ENCODE measurements at regions not wholly inside any gene's neighbourhood (a gene's known extent, or its start where the extent isn't known, plus 50 kb on each side); places are given as distances from the start of the nearest gene placed in this dataset.

DNA sequence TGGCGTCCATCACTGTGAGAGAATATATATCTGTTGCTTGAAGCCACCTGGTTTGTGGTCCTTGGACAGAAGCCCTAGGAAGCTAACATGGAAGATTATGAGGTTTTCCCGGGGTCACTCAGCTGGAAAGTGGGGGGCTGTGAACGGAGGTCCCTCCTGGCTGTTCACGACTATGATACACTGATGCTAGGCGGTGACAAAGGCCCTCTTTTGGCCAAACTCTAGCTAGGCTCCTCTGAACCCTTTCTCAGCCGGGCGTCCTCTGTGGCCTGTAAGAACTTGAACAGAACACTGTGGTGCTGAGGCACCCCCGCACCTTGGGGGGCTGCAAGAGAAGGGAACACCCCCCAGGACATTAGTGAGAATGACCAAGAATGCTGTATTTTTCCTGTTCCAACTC, 164.6 kb downstream of the TFCP2L1 start:
- no peaks in the 10 kb centered on the region for H3K36me3 ChIP-seq (ENCODE audit: insufficient read depth, low read length)

DNA sequence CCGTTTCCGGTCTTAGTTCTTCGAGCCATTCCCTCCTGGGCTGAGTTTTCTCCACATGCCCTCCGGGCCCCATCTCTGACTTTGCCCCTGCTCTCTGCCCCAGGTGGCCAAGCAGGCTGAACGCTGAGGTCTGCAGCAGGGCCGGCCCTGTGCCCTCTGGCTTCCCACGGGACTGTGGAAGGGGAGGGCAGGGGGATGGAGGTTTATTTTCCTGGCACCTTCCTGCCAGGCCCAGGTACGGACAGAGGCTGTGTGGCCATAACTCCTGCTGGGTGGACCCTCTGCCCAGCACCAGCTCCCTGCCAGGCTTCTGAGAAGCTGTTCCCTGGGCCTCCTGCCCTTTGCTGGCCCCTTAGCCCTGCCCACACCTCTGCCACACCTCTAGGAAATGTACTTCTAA, 164.0 kb downstream of the TFCP2L1 start:
- Histone ChIP-seq H3K4me3 (ENCODE audit: low read length) (no peak overlapping the region), H3K9me3 (replicated peaks; ENCODE audit: low read length) (no peaks in the 10 kb centered on the region), H3K27me3 (ENCODE audit: control insufficient read depth, insufficient read depth, low read length) (peaks cover 75% of the 10 kb centered on the region), H3K4me1 (ENCODE audit: control insufficient read depth, insufficient read depth, low read length) (no peaks in the 10 kb centered on the region), H3K9ac (ENCODE audit: low read depth, low read length) (no peak overlapping the region), H3K4me2 (ENCODE audit: low read length) (no peak overlapping the region), H3K36me3 (ENCODE audit: insufficient read depth, low read length) (no peaks in the 10 kb centered on the region)

More for the DNA sequence above, 164.6 kb downstream of the TFCP2L1 start:
- Histone ChIP-seq H3K9ac (ENCODE audit: low read depth, low read length) (no peak overlapping the region), H3K9me3 (replicated peaks; ENCODE audit: low read length) (no peaks in the 10 kb centered on the region), H3K27me3 (ENCODE audit: control insufficient read depth, insufficient read depth, low read length) (peaks cover 74% of the 10 kb centered on the region), H3K4me1 (ENCODE audit: control insufficient read depth, insufficient read depth, low read length) (no peaks in the 10 kb centered on the region), H3K4me2 (ENCODE audit: low read length) (no peak overlapping the region), H3K4me3 (ENCODE audit: low read length) (no peak overlapping the region)

DNA sequence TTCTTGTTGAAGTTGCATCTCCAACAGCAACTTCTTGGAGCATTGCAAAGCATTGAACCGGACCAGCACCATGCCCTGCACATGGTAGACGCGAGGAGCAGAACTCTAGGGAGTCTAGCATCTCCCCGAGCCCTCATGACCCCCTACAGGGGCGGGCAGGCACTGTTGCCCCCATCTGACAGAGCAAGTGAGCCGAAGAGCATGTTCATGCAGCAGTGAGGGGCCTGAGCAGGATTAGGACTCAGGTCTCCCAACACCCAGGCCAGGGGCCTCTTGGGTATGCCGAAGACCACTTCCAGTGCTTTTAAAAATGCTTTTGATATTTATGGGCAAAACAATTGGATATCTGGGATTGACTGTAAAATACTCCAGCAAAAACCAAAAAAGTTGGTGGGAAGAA, 163.3 kb downstream of the TFCP2L1 start:
- Histone ChIP-seq H3K4me2 (ENCODE audit: low read length) (no peak overlapping the region), H3K9ac (ENCODE audit: low read depth, low read length) (no peak overlapping the region), H3K36me3 (ENCODE audit: insufficient read depth, low read length) (no peaks in the 10 kb centered on the region), H3K4me3 (ENCODE audit: low read length) (no peak overlapping the region), H3K4me1 (ENCODE audit: control insufficient read depth, insufficient read depth, low read length) (no peaks in the 10 kb centered on the region), H3K27me3 (ENCODE audit: control insufficient read depth, insufficient read depth, low read length) (peaks cover 75% of the 10 kb centered on the region), H3K9me3 (replicated peaks; ENCODE audit: low read length) (no peaks in the 10 kb centered on the region)

DNA sequence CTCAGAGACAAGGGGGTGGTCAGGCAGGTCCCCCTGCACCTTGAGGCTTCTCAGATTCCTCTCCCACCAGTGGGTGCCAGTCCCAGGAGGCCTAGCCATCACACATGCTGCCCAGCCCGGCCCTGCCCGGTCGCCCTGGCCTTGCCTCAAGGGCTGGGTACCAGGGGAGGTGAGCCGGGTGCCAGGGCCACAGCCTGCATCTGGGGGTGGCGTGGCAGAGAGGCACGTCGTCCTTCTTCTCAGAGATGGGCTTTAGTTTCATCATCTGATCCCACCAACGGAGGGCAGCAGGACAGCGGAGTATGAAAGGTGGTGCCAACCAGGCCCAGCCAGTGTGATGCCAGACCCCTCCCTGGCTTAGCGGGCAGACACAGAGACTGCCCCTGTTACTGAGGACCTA, 161.7 kb downstream of the TFCP2L1 start:
- Histone ChIP-seq H3K4me3 (ENCODE audit: low read length) (no peak overlapping the region), H3K27me3 (ENCODE audit: control insufficient read depth, insufficient read depth, low read length) (peaks cover 77% of the 10 kb centered on the region), H3K4me1 (ENCODE audit: control insufficient read depth, insufficient read depth, low read length) (no peaks in the 10 kb centered on the region), H3K36me3 (ENCODE audit: insufficient read depth, low read length) (no peaks in the 10 kb centered on the region), H3K9me3 (replicated peaks; ENCODE audit: low read length) (no peaks in the 10 kb centered on the region), H3K9ac (ENCODE audit: low read depth, low read length) (no peak overlapping the region), H3K4me2 (ENCODE audit: low read length) (no peak overlapping the region)

DNA sequence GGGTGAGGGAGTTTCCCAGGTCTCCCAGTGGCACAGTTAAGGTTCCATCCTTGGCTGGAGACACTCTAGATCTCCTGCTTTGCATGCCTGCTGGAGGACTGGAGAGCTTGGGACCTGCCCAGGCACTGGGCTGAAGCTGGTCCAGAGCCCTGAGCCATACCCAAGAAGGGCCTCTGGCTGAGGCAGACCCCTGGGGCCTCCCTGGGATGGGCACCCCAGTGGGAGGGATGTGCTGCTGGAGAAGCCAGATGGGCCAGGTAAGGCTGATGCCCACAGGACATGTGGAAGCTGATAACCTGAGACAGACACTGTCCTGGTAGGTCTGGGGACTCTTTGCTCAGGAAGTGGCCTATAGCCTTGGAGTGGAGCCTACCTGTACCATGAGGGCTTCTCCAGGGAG, 160.7 kb downstream of the TFCP2L1 start:
- H3K9me3 ChIP-seq (replicated peaks; ENCODE audit: low read length), result no peaks in the 10 kb centered on the region
- H3K9ac ChIP-seq (ENCODE audit: low read depth, low read length), result no peak overlapping the region
- no peak overlapping the region for H3K4me2 ChIP-seq (ENCODE audit: low read length)
- H3K27me3 ChIP-seq (ENCODE audit: control insufficient read depth, insufficient read depth, low read length), result peaks cover 75% of the 10 kb centered on the region
- H3K4me3 ChIP-seq (ENCODE audit: low read length), result no peak overlapping the region
- no peaks in the 10 kb centered on the region for H3K4me1 ChIP-seq (ENCODE audit: control insufficient read depth, insufficient read depth, low read length)
- no peaks in the 10 kb centered on the region for H3K36me3 ChIP-seq (ENCODE audit: insufficient read depth, low read length)

DNA sequence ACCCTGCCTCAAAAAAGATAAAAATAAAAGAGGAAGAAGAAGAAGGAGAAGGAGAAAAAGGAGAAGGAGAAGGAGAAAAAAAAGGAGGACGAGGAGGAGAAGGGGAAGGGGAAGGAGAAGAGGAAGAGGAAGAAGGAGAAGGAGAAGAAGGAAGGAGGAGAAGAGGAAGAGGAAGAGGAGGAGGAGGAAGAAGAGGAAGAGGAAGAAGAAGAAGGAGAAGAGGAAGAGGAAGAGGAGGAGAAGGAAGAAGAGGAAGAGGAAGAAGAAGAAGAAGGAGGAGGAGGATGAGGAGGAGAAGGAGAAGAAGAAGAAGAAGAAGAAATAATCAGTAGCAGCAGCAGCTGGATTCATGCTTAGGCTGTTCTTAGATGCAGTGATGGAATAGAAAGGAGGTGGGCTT, 159.7 kb downstream of the TFCP2L1 start:
- H3K27me3 ChIP-seq (ENCODE audit: control insufficient read depth, insufficient read depth, low read length), result peaks cover 72% of the 10 kb centered on the region
- no peaks in the 10 kb centered on the region for H3K9me3 ChIP-seq (replicated peaks; ENCODE audit: low read length)
- no peak overlapping the region for H3K4me3 ChIP-seq (ENCODE audit: low read length)
- H3K9ac ChIP-seq (ENCODE audit: low read depth, low read length), result no peak overlapping the region
- no peak overlapping the region for H3K4me2 ChIP-seq (ENCODE audit: low read length)
- H3K36me3 ChIP-seq (ENCODE audit: insufficient read depth, low read length), result no peaks in the 10 kb centered on the region
- H3K4me1 ChIP-seq (ENCODE audit: control insufficient read depth, insufficient read depth, low read length), result no peaks in the 10 kb centered on the region

DNA sequence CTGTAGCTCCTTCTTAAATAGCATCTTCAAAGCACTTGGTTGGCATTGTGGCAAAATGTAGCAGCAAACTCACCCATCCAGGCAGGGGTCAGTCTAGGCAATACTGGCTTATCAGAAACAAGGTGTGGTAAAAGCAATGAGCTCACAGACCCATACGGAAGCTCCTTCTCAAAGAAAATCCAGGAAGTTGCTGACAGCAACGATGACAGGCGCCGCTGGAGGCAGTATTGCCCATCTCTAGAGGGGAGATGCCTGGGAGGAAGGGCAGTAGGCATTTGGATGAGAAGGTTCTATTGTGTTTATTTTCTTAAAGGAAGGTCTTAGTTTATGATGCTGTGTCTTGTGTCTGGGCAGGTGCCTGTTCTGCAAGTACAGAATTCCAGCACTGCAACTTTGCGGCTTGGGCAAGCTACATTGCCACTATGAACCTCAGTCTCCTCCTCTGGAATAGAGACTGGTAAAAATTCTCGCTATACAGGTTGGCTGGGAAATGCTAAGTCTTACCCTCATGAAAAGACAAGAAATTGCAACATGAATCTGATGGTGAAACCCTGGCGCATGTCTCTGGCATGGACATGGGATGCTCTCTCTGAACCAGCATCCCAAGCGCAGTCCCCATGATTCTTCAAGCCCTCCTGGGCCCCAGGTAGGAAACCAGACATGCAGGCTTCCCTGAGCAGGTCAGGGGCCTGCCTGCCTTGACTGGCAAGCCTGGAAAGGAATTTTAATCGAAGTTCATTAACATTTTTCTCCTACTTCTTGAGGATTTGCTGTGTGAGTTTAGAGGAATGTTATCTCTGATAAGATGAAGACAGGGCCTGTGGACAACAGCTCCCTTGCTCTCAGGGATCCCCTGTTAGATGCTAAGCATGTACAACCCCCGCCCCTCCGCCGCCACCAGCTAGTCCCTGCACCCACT, 156.0 kb downstream of the TFCP2L1 start:
- no peaks in the 10 kb centered on the region for H3K4me1 ChIP-seq (ENCODE audit: control insufficient read depth, insufficient read depth, low read length)
- no peak overlapping the region for H3K4me3 ChIP-seq (ENCODE audit: low read length)
- no peaks in the 10 kb centered on the region for H3K36me3 ChIP-seq (ENCODE audit: insufficient read depth, low read length)
- no peak overlapping the region for H3K9ac ChIP-seq (ENCODE audit: low read depth, low read length)
- H3K27me3 ChIP-seq (ENCODE audit: control insufficient read depth, insufficient read depth, low read length), result peaks cover 43% of the 10 kb centered on the region
- no peaks in the 10 kb centered on the region for H3K9me3 ChIP-seq (replicated peaks; ENCODE audit: low read length)
- H3K4me2 ChIP-seq (ENCODE audit: low read length), result no peak overlapping the region

DNA sequence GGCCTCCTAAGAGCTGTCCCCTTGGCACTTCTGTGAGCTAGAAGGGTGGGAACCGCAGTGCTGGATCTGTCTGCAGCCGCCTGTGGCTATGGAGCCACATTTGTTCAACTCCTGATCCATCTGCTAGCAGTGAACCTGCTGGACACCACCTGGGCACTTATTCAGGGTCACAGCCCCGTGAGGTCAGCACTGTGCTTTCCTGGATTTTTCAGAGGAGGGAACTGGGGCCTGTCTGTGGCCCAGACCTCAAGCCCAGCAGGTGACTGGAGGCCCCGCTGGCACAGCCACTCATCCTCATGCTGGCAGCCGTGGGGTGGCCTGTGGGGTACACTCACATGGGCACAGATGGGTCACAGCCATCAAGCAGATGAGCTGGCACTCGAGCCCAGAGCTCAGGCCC, 155.3 kb downstream of the TFCP2L1 start:
- no peaks in the 10 kb centered on the region for H3K4me1 ChIP-seq (ENCODE audit: control insufficient read depth, insufficient read depth, low read length)
- H3K9ac ChIP-seq (ENCODE audit: low read depth, low read length), result no peak overlapping the region
- no peak overlapping the region for H3K4me2 ChIP-seq (ENCODE audit: low read length)
- no peak overlapping the region for H3K4me3 ChIP-seq (ENCODE audit: low read length)
- peaks cover 36% of the 10 kb centered on the region for H3K27me3 ChIP-seq (ENCODE audit: control insufficient read depth, insufficient read depth, low read length)
- H3K36me3 ChIP-seq (ENCODE audit: insufficient read depth, low read length), result no peaks in the 10 kb centered on the region
- H3K9me3 ChIP-seq (replicated peaks; ENCODE audit: low read length), result no peaks in the 10 kb centered on the region

DNA sequence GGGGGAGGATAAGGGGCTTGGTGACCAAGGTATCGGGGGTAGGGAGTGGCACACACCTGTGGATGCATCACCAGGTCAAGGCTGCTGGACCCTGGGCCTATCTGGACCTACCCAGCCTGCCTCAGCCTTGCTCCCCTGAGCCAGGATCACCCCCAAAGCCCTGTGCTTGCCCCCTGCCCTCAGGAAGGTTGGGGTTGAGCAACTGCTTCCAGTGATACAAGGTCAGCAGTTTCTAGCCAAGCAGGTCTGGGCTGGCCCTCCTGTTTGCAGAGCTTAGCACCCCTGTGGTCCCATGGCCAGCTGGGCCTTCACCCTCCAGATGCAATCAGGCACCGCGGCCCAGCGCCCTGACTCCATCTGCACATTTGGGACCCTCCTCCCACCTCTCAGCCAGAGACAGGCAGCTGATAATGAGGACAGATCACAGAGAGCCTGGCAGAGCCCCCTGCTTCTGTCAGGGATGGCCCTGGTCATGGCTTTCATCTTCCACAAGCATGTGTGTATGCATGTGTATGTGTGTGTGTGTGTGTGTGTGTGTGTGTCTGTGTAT, 154.6 kb downstream of the TFCP2L1 start:
- Histone ChIP-seq H3K4me1 (ENCODE audit: control insufficient read depth, insufficient read depth, low read length) (no peaks in the 10 kb centered on the region), H3K4me2 (ENCODE audit: low read length) (no peak overlapping the region), H3K9me3 (replicated peaks; ENCODE audit: low read length) (no peaks in the 10 kb centered on the region), H3K9ac (ENCODE audit: low read depth, low read length) (no peak overlapping the region), H3K27me3 (ENCODE audit: control insufficient read depth, insufficient read depth, low read length) (peaks cover 32% of the 10 kb centered on the region), H3K4me3 (ENCODE audit: low read length) (no peak overlapping the region), H3K36me3 (ENCODE audit: insufficient read depth, low read length) (no peaks in the 10 kb centered on the region)

DNA sequence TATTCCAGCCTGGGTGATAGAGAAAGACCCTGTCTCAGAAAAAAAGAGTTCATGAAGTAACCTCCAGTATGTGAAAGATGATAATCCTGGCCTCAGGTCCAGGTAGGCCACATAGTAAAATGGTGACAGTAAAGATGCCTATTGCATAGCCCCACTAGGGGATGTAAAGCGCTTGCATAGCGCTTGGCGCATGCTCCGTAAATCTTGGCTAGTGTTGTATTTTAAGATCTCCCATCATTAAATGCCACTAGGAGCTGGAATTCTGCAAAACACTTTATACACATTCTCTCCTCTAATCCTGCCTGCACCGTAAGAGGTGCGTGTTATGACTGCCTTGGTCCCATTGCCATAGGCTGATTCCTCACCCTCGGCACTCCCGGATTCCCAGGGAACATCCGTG, 153.6 kb downstream of the TFCP2L1 start:
- no peaks in the 10 kb centered on the region for H3K4me1 ChIP-seq (ENCODE audit: control insufficient read depth, insufficient read depth, low read length)
- H3K4me2 ChIP-seq (ENCODE audit: low read length), result no peak overlapping the region
- no peaks in the 10 kb centered on the region for H3K36me3 ChIP-seq (ENCODE audit: insufficient read depth, low read length)
- H3K27me3 ChIP-seq (ENCODE audit: control insufficient read depth, insufficient read depth, low read length), result peaks cover 34% of the 10 kb centered on the region
- H3K9ac ChIP-seq (ENCODE audit: low read depth, low read length), result no peak overlapping the region
- no peak overlapping the region for H3K4me3 ChIP-seq (ENCODE audit: low read length)
- H3K9me3 ChIP-seq (replicated peaks; ENCODE audit: low read length), result no peaks in the 10 kb centered on the region

DNA sequence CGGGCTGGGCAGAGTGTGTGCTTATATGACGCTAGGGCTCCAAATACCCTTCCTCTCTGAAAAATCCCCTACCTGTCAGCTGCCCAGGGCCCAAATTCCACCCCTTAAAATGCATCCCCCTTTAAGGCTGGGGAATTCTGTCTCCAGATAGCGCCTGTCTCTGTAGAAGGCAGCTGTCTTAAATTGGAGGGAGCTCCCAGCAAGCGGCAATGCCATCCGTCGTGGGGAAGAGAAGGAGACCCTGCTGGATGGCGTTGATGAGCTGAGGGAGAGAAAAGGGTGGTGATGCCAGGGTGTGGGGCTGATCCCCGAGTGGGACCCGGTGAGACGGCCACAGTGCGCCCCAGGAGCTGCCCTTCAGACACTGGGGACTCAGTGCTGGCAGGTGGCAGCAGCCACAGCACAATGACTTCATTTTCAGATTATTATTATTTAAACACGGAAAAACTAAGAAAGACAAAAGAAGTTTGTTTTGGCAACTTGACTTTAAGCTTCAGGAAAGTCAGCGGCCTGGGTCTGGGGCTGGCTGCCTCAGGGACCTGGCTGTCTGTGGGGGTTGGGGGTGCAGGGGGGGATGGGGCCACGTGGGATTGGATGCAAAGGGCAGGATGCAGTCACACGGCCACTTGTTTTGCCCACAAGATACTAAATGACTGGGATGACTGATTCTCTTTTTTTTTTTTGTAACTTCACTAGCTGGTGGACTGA, 152.8 kb downstream of the TFCP2L1 start:
- Histone ChIP-seq H3K9ac (ENCODE audit: low read depth, low read length) (no peak overlapping the region), H3K27me3 (ENCODE audit: control insufficient read depth, insufficient read depth, low read length) (peaks cover 35% of the 10 kb centered on the region), H3K36me3 (ENCODE audit: insufficient read depth, low read length) (no peaks in the 10 kb centered on the region), H3K4me1 (ENCODE audit: control insufficient read depth, insufficient read depth, low read length) (no peaks in the 10 kb centered on the region), H3K9me3 (replicated peaks; ENCODE audit: low read length) (no peaks in the 10 kb centered on the region), H3K4me3 (ENCODE audit: low read length) (no peak overlapping the region), H3K4me2 (ENCODE audit: low read length) (no peak overlapping the region)

Measured in skeletal muscle satellite cell (primary cell).